HepG2 (cell line): ENCODE measurements at regions not wholly inside any gene's neighbourhood (a gene's known extent, or its start where the extent isn't known, plus 50 kb on each side); places are given as distances from the start of the nearest gene placed in this dataset.

Experiments
- BHLHE40 ChIP-seq: IDR thresholded peaks from 2 replicates; pipeline ENCODE4 v1.6.1; 2011; ENCODE audit warnings: low read length, improper control_type of control experiment
- BRD4 ChIP-seq: sonication (generic); formaldehyde crosslinking; IDR thresholded peaks from 2 replicates; pipeline ENCODE4 v1.4.0; 2020; ENCODE audit warnings: missing genetic modification reagents
- CEBPB ChIP-seq: IDR thresholded peaks from 2 replicates; pipeline ENCODE4 v1.6.1; 2011; ENCODE audit warnings: low read depth, low read length, improper control_type of control experiment, borderline replicate concordance
- KAT2B ChIP-seq: fragments of 150-350 bp; IDR thresholded peaks from 2 replicates; pipeline ENCODE4 v1.6.1; 2014; ENCODE audit warnings: low read depth, low read length, borderline replicate concordance
- PHF8 ChIP-seq: sonication (generic); formaldehyde crosslinking; IDR thresholded peaks from 2 replicates; pipeline ENCODE4 v1.5.0; 2020; ENCODE audit warnings: missing genetic modification reagents
- SIN3A ChIP-seq: IDR thresholded peaks from 2 replicates; pipeline ENCODE4 v1.6.1; 2011; ENCODE audit warnings: low read depth, mild to moderate bottlenecking, control low read depth, low read length, borderline replicate concordance
- SP140L ChIP-seq: sonication (generic); formaldehyde crosslinking; IDR thresholded peaks from 2 replicates; pipeline ENCODE4 v1.4.0; 2020; ENCODE audit warnings: missing genetic modification reagents, borderline replicate concordance
- ZNF121 ChIP-seq: sonication (generic); formaldehyde crosslinking; IDR thresholded peaks from 2 replicates; pipeline ENCODE4 v1.5.0; 2020; ENCODE audit warnings: mild to moderate bottlenecking, missing genetic modification reagents
- ZNF775 ChIP-seq: sonication (generic); formaldehyde crosslinking; IDR thresholded peaks from 2 replicates; pipeline ENCODE4 v1.4.0; 2020; ENCODE audit warnings: missing genetic modification reagents, mild to moderate bottlenecking, moderate library complexity, borderline replicate concordance
- TF ChIP-seq, protein P1 (sequence below): sonication (generic); formaldehyde crosslinking; IDR thresholded peaks from 2 replicates; pipeline ENCODE4 v1.8.0; 2022; ENCODE audit warnings: mild to moderate bottlenecking, missing genetic modification reagents, moderate library complexity
- TF ChIP-seq, protein P2 (sequence below): sonication (generic); formaldehyde crosslinking; IDR thresholded peaks from 2 replicates; pipeline ENCODE4 v1.5.0; 2020; ENCODE audit warnings: mild to moderate bottlenecking, missing genetic modification reagents, moderate library complexity
- TF ChIP-seq, protein P3 (sequence below), 2 experiments: IDR thresholded peaks; 2 replicates each; pipeline ENCODE4 v1.6.1; 2011 to 2012; ENCODE audit warnings: low read length in 2 of 2, borderline replicate concordance in 1 of 2, low read depth in 1 of 2, mild to moderate bottlenecking in 1 of 2, moderate library complexity in 1 of 2
- TF ChIP-seq, protein P4 (sequence below): sonication (generic); formaldehyde crosslinking; IDR thresholded peaks from 2 replicates; pipeline ENCODE4 v1.5.0; 2020; ENCODE audit warnings: mild to moderate bottlenecking, missing genetic modification reagents

DNA sequence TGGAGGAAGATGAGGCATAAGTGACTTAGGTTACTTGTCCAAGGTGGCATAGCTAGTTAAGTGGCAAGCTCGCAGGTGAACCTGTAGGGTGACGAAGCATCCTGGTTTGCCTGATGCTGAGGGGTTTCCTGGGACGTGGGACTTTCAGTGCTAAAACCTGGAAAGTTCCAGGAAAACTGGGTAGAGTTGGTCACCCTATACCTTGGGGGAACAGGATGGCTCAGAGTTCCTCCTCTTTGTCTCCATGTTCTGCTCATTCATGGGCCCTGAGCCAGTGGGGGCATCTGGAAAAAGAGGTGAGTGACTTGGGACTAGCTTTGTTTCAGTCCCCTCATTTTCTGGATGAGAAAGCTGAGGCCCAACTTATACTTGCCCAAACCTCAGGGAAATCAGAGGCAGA lies 268.0 kb upstream of the N4BP1 start:
- TF ChIP-seq, protein P1, sequence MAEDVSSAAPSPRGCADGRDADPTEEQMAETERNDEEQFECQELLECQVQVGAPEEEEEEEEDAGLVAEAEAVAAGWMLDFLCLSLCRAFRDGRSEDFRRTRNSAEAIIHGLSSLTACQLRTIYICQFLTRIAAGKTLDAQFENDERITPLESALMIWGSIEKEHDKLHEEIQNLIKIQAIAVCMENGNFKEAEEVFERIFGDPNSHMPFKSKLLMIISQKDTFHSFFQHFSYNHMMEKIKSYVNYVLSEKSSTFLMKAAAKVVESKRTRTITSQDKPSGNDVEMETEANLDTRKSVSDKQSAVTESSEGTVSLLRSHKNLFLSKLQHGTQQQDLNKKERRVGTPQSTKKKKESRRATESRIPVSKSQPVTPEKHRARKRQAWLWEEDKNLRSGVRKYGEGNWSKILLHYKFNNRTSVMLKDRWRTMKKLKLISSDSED, result no peak
- no peak for TF ChIP-seq SP140L (CRISPR knock-in tag)
- no peak for TF ChIP-seq ZNF121 (CRISPR knock-in tag)
- TF ChIP-seq, protein P2, sequence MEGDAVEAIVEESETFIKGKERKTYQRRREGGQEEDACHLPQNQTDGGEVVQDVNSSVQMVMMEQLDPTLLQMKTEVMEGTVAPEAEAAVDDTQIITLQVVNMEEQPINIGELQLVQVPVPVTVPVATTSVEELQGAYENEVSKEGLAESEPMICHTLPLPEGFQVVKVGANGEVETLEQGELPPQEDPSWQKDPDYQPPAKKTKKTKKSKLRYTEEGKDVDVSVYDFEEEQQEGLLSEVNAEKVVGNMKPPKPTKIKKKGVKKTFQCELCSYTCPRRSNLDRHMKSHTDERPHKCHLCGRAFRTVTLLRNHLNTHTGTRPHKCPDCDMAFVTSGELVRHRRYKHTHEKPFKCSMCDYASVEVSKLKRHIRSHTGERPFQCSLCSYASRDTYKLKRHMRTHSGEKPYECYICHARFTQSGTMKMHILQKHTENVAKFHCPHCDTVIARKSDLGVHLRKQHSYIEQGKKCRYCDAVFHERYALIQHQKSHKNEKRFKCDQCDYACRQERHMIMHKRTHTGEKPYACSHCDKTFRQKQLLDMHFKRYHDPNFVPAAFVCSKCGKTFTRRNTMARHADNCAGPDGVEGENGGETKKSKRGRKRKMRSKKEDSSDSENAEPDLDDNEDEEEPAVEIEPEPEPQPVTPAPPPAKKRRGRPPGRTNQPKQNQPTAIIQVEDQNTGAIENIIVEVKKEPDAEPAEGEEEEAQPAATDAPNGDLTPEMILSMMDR (CRISPR knock-in tag), result no peak
- no peak for TF ChIP-seq KAT2B
- no peak for TF ChIP-seq SIN3A
- TF ChIP-seq PHF8 (CRISPR knock-in tag), result no peak
- TF ChIP-seq, protein P3, sequence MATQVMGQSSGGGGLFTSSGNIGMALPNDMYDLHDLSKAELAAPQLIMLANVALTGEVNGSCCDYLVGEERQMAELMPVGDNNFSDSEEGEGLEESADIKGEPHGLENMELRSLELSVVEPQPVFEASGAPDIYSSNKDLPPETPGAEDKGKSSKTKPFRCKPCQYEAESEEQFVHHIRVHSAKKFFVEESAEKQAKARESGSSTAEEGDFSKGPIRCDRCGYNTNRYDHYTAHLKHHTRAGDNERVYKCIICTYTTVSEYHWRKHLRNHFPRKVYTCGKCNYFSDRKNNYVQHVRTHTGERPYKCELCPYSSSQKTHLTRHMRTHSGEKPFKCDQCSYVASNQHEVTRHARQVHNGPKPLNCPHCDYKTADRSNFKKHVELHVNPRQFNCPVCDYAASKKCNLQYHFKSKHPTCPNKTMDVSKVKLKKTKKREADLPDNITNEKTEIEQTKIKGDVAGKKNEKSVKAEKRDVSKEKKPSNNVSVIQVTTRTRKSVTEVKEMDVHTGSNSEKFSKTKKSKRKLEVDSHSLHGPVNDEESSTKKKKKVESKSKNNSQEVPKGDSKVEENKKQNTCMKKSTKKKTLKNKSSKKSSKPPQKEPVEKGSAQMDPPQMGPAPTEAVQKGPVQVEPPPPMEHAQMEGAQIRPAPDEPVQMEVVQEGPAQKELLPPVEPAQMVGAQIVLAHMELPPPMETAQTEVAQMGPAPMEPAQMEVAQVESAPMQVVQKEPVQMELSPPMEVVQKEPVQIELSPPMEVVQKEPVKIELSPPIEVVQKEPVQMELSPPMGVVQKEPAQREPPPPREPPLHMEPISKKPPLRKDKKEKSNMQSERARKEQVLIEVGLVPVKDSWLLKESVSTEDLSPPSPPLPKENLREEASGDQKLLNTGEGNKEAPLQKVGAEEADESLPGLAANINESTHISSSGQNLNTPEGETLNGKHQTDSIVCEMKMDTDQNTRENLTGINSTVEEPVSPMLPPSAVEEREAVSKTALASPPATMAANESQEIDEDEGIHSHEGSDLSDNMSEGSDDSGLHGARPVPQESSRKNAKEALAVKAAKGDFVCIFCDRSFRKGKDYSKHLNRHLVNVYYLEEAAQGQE (IDR thresholded peaks at IDR 0.05; ENCODE audit: borderline replicate concordance in 1 of 2, low read depth in 1 of 2, low read length in 2 of 2), result no peak
- TF ChIP-seq, protein P4, sequence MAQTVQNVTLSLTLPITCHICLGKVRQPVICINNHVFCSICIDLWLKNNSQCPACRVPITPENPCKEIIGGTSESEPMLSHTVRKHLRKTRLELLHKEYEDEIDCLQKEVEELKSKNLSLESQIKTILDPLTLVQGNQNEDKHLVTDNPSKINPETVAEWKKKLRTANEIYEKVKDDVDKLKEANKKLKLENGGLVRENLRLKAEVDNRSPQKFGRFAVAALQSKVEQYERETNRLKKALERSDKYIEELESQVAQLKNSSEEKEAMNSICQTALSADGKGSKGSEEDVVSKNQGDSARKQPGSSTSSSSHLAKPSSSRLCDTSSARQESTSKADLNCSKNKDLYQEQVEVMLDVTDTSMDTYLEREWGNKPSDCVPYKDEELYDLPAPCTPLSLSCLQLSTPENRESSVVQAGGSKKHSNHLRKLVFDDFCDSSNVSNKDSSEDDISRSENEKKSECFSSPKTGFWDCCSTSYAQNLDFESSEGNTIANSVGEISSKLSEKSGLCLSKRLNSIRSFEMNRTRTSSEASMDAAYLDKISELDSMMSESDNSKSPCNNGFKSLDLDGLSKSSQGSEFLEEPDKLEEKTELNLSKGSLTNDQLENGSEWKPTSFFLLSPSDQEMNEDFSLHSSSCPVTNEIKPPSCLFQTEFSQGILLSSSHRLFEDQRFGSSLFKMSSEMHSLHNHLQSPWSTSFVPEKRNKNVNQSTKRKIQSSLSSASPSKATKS (CRISPR knock-in tag), result no peak
- no peak for TF ChIP-seq BHLHE40
- TF ChIP-seq CEBPB, result no peak
- TF ChIP-seq ZNF775 (CRISPR knock-in tag), result no peak
- TF ChIP-seq BRD4 (CRISPR knock-in tag), result no peak
